ENCODE measurements at regions not wholly inside any gene's neighbourhood (a gene's known extent, or its start where the extent isn't known, plus 50 kb on each side); places are given as distances from the start of the nearest gene placed in this dataset.
"Not testable (repeated sequence)": the region's sequence is repeated elsewhere in the genome, so short reads cannot be mapped to it uniquely, and the experiment has no call there.

- no peak for DNase-seq
- TF ChIP-seq CTCF (IDR thresholded peaks at IDR 0.05; ENCODE audit: borderline replicate concordance, extremely low read depth, low read length, poor library complexity, severe bottlenecking), result no peak
- TF ChIP-seq EZH2 (IDR thresholded peaks at IDR 0.05; ENCODE audit: borderline replicate concordance, low read depth, low read length, severe bottlenecking), result no peak
- H4K20me1 ChIP-seq (ENCODE audit: insufficient read depth, low read length), result no peaks in the 10 kb centered on the region
These were observed 150.4 kb upstream of the NEGR1 start for GRCh38 chr1:72432645-72433267.

GRCh38 chr1:72431810-72432209 is 149.5 kb upstream of the NEGR1 start:
- H3K4me1 ChIP-seq (ENCODE audit: insufficient read depth, low read length), result no peaks in the 10 kb centered on the region
- no peak overlapping the region for H3K27ac ChIP-seq (ENCODE audit: low read length)
- H3K4me2 ChIP-seq (ENCODE audit: insufficient read depth, low read length), result no peak overlapping the region
- no peaks in the 10 kb centered on the region for H3K36me3 ChIP-seq (ENCODE audit: insufficient read depth, low read length)
- ATAC-seq (ENCODE audit: insufficient read depth, low read depth), result no peak
- no peaks in the 10 kb centered on the region for H3K9me3 ChIP-seq (ENCODE audit: insufficient read depth, low read length, severe bottlenecking)
- no peaks in the 10 kb centered on the region for H3K79me2 ChIP-seq (ENCODE audit: insufficient read depth, low read length)
- H3K9ac ChIP-seq (ENCODE audit: low read depth, low read length), result no peak overlapping the region
- no peaks in the 10 kb centered on the region for H3K27me3 ChIP-seq (ENCODE audit: insufficient read depth, low read length, poor library complexity)
- DNase-seq, result no peak
- no peak overlapping the region for H3K4me3 ChIP-seq (ENCODE audit: low read depth in 1 of 2, low read length in 2 of 2)
- TF ChIP-seq CTCF (IDR thresholded peaks at IDR 0.05; ENCODE audit: borderline replicate concordance, extremely low read depth, low read length, poor library complexity, severe bottlenecking) (no peak), EZH2 (IDR thresholded peaks at IDR 0.05; ENCODE audit: borderline replicate concordance, low read depth, low read length, severe bottlenecking) (no peak)
- H2AFZ ChIP-seq (ENCODE audit: low read depth, low read length), result no peak overlapping the region
- no peaks in the 10 kb centered on the region for H4K20me1 ChIP-seq (ENCODE audit: insufficient read depth, low read length)

More at GRCh38 chr1:72432645-72433267, 150.4 kb upstream of the NEGR1 start:
- Histone ChIP-seq H3K9me3 (ENCODE audit: insufficient read depth, low read length, severe bottlenecking) (no peaks in the 10 kb centered on the region), H3K4me1 (ENCODE audit: insufficient read depth, low read length) (no peaks in the 10 kb centered on the region), H3K27me3 (ENCODE audit: insufficient read depth, low read length, poor library complexity) (no peaks in the 10 kb centered on the region), H3K4me2 (ENCODE audit: insufficient read depth, low read length) (no peak overlapping the region), H3K9ac (ENCODE audit: low read depth, low read length) (no peak overlapping the region), H3K27ac (ENCODE audit: low read length) (no peak overlapping the region), H3K36me3 (ENCODE audit: insufficient read depth, low read length) (no peaks in the 10 kb centered on the region), H2AFZ (ENCODE audit: low read depth, low read length) (no peak overlapping the region), H3K79me2 (ENCODE audit: insufficient read depth, low read length) (no peaks in the 10 kb centered on the region), H3K4me3 (ENCODE audit: low read depth in 1 of 2, low read length in 2 of 2) (no peak overlapping the region)
- ATAC-seq (ENCODE audit: insufficient read depth, low read depth), result no peak

- not testable (repeated sequence) for H3K79me2 ChIP-seq (ENCODE audit: insufficient read depth, low read length); H2AFZ ChIP-seq (ENCODE audit: low read depth, low read length); DNase-seq; H3K27ac ChIP-seq (ENCODE audit: low read length); H3K27me3 ChIP-seq (ENCODE audit: insufficient read depth, low read length, poor library complexity); H3K9ac ChIP-seq (ENCODE audit: low read depth, low read length); H3K4me1 ChIP-seq (ENCODE audit: insufficient read depth, low read length); H3K9me3 ChIP-seq (ENCODE audit: insufficient read depth, low read length, severe bottlenecking); H3K4me3 ChIP-seq (ENCODE audit: low read depth in 1 of 2, low read length in 2 of 2); H3K36me3 ChIP-seq (ENCODE audit: insufficient read depth, low read length); ATAC-seq (ENCODE audit: insufficient read depth, low read depth); H4K20me1 ChIP-seq (ENCODE audit: insufficient read depth, low read length); H3K4me2 ChIP-seq (ENCODE audit: insufficient read depth, low read length)
These were observed 145.9 kb upstream of the NEGR1 start for GRCh38 chr1:72428276-72428675.

- Histone ChIP-seq H3K27me3 (ENCODE audit: insufficient read depth, low read length, poor library complexity) (no peaks in the 10 kb centered on the region), H3K36me3 (ENCODE audit: insufficient read depth, low read length) (no peaks in the 10 kb centered on the region), H3K4me3 (ENCODE audit: low read depth in 1 of 2, low read length in 2 of 2) (no peak overlapping the region), H3K4me2 (ENCODE audit: insufficient read depth, low read length) (no peak overlapping the region), H3K27ac (ENCODE audit: low read length) (no peak overlapping the region), H3K4me1 (ENCODE audit: insufficient read depth, low read length) (no peaks in the 10 kb centered on the region), H3K9ac (ENCODE audit: low read depth, low read length) (no peak overlapping the region), H3K79me2 (ENCODE audit: insufficient read depth, low read length) (no peaks in the 10 kb centered on the region), H2AFZ (ENCODE audit: low read depth, low read length) (no peak overlapping the region), H3K9me3 (ENCODE audit: insufficient read depth, low read length, severe bottlenecking) (no peaks in the 10 kb centered on the region), H4K20me1 (ENCODE audit: insufficient read depth, low read length) (no peaks in the 10 kb centered on the region)
- TF ChIP-seq EZH2 (IDR thresholded peaks at IDR 0.05; ENCODE audit: borderline replicate concordance, low read depth, low read length, severe bottlenecking) (no peak), CTCF (IDR thresholded peaks at IDR 0.05; ENCODE audit: borderline replicate concordance, extremely low read depth, low read length, poor library complexity, severe bottlenecking) (no peak)
- ATAC-seq (ENCODE audit: insufficient read depth, low read depth) (no peak), DNase-seq (no peak)
These were observed 136.9 kb upstream of the NEGR1 start for GRCh38 chr1:72419229-72419628.
